HG02763 (cell line): ENCODE measurements at regions not wholly inside any gene's neighbourhood (a gene's known extent, or its start where the extent isn't known, plus 50 kb on each side); places are given as distances from the start of the nearest gene placed in this dataset.
A peak's percentile ranks its signal among the peaks of the same experiment; 100 is the strongest.
"Not testable (repeated sequence)": the region's sequence is repeated elsewhere in the genome, so short reads cannot be mapped to it uniquely, and the experiment has no call there.

Source experiments
- ATAC-seq: cut with Tn5 transposase; IDR thresholded peaks from one replicate; pipeline ENCODE4 v1.9.1; 2021; ENCODE audit warnings: mild to moderate bottlenecking, moderate library complexity; ENCODE audit not compliant: unreplicated experiment

DNA sequence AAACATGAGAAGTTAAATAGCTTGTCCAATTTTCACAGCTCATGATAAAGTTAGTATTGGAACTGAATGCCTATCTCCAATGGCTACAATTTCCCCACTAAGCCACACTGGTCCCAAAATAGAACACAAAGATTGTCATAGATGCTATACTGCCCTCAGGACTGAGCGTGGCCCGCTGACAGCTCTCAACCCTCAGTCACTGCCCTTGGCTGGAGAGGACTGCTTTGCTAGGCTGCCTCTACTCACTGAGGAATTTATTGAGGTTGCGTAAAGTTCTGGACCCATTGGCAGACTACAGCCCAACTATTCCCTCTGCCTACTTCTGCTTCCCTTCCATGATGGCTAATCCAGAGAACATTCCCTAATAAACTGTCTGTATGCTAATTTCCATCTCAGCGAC is 165.5 kb upstream of the BET1 start:
- no peak for ATAC-seq

GRCh38 chr7:94170836-94171235 is 166.7 kb upstream of the BET1 start:
- ATAC-seq: peak; percentile 90

- no peak for ATAC-seq
Measured at GRCh38 chr7:94173436-94173835, 169.3 kb upstream of the BET1 start.

- no peak for ATAC-seq
Measured at GRCh38 chr7:94174375-94174774, 170.2 kb upstream of the BET1 start.

DNA sequence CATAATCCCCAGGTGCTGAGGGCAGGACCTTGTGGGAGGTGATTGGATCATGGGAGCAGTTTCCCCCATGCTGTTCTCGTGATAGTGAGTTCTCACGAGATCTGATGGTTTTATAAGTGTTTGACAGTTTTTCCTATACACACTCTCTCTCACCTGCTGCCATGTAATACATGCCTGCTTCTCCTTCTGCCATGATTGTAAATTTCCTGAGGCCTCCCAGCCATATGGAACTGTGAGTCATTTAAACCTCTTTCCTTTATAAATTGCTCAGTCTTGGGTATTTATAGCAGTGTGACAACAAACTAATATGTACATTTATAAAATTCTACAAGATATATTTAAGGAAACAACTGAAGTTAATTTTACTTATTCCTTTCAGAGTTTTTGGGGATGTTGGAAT is 170.8 kb upstream of the BET1 start:
- no peak for ATAC-seq

GRCh38 chr7:94176694-94177200 is 172.6 kb upstream of the BET1 start:
- no peak for ATAC-seq

DNA sequence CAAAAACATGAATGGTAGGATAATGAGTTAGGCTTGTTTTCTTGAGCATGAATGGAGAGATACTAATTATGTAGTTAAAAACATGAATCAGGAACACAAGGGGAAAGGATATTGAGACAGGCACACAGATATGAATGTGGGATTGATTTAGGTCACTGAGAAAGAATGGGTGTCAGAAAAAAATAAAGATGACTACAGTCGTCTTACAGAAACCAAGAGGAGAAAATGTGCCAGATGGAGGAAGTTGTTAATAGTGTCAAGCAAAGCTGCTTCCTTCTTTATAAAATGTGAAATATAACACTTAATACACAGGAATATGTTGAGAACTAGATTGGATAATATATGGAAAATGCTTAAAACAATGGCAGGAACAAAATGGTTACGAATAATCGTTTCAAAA is 173.3 kb upstream of the BET1 start:
- ATAC-seq: no peak

GRCh38 chr7:94178230-94178629 is 174.1 kb upstream of the BET1 start:
- ATAC-seq: peak; percentile 96

GRCh38 chr7:94179466-94179865 is 175.3 kb upstream of the BET1 start:
- ATAC-seq: no peak

DNA sequence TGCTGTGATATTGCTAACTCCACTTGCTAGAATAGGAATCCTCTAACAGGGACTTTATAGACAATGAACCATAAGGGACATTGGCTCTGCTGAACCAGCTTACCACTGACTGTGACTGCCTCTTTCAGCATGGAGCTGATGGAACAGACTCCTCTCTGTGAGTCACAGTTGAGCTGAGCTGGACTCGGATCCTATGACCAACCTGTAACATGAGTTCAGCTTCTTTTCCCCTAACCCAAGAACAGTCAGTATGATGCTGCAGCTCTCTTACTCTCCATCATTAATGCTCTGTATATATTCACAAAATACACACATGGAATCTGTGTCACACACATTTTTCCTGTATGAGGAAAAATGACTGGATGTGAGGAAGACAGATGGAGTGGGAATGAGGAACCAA is 177.9 kb upstream of the BET1 start:
- no peak for ATAC-seq

DNA sequence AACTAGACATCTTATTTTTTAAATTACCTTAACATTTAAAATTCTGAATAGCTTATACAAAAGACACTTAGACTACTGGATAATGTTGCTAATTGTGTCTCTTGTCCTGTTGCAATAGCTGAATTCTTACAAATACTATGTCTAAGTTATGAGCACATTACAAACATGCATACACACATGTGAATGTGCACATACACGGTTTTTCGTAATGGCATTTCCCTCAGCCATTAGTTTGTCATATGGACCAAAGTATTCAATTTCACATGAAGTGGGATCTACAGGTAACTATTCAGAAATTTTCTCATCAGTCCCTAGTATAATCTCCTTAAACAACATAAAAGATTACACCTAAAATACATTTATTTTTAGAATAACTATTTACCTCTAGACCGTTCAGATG is 178.6 kb upstream of the BET1 start:
- ATAC-seq: no peak

GRCh38 chr7:94183289-94183749 is 179.2 kb upstream of the BET1 start:
- no peak for ATAC-seq

DNA sequence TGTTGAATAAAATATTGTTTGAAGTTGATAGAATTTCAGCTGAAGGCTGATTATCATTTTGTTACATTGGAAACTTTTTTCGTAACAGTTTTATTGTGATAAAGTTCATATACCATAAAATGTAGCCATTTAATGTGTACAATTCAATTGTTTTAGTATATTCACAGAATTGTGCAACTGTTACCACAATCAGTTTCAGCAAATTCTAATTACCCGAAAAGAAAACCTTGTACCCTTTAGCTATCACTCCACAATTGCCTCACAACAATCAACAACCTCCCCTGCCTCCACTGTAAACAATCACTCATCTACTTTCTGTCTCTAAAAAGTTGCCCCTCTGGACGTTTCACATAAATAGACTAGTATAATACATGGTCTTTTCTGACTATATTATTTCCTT is 179.7 kb upstream of the BET1 start:
- ATAC-seq: no peak

GRCh38 chr7:94188350-94188749 is 184.2 kb upstream of the BET1 start:
- no peak for ATAC-seq

GRCh38 chr7:94190599-94191061 is 186.5 kb upstream of the BET1 start:
- ATAC-seq: no peak

GRCh38 chr7:94194426-94194825 is 190.3 kb upstream of the BET1 start:
- ATAC-seq: not testable (repeated sequence)

DNA sequence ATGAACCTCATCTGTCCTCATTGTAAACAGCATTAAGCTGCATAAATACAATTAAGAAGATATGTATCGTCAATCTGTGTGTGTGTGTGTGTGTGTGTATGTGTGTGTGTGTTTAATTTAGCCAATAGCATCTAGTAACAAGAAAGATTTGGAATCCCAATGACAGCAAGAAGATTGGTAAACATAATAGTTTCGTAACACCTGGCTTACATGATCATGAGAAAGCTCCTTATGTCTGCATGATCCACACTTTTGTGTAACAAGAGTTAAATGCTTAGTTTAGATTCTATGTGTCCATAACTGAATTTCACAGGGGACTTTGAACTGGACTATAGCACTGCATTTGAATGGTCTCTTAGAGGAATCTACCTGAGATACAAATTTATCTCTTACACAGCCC is 191.0 kb upstream of the BET1 start:
- ATAC-seq: no peak

- no peak for ATAC-seq
Measured at GRCh38 chr7:94195813-94196212, 191.7 kb upstream of the BET1 start.

- ATAC-seq: no peak
Measured at GRCh38 chr7:94205529-94205928, 189.2 kb upstream of the COL1A2 start.

- ATAC-seq: no peak
Measured at GRCh38 chr7:94206295-94206694, 188.4 kb upstream of the COL1A2 start.

DNA sequence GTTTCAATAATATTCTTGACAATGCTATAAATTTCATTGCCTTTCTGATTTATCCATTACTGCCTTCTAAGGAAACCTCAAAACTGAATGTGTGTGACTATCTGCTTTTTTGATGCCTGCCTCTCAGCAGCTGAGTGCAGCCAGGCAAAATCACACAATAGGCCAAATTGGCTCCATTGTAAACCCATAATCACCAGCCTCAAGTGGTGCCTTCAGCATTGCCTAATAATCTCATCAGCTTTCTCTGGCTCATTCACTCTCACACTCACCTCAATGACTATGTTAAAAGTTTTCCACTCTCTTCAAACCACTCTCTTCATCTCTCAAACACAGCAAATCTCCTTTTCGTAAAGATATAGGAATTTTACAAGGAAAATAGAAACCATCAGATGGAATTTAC is 182.5 kb upstream of the COL1A2 start:
- no peak for ATAC-seq

- ATAC-seq: no peak
Measured at GRCh38 chr7:94216944-94217461, 177.7 kb upstream of the COL1A2 start.

- ATAC-seq: no peak
Measured at GRCh38 chr7:94217766-94218165, 176.9 kb upstream of the COL1A2 start.
